GM23248 (cell line): ENCODE measurements at regions not wholly inside any gene's neighbourhood (a gene's known extent, or its start where the extent isn't known, plus 50 kb on each side); places are given as distances from the start of the nearest gene placed in this dataset.

Source experiments
- EZH2 ChIP-seq: fragments of 200-600 bp; sonication (generic); IDR thresholded peaks from 2 replicates; pipeline ENCODE4 v1.6.1; 2018; ENCODE audit warnings: antibody characterized with exemption, mild to moderate bottlenecking; ENCODE audit not compliant: insufficient read depth, poor library complexity, severe bottlenecking
- EZH2phosphoT487 ChIP-seq: fragments of 200-600 bp; sonication (generic); IDR thresholded peaks from 2 replicates; pipeline ENCODE4 v1.6.1; 2018; ENCODE audit warnings: antibody characterized with exemption, moderate library complexity, mild to moderate bottlenecking, low read depth; ENCODE audit not compliant: insufficient read depth

DNA sequence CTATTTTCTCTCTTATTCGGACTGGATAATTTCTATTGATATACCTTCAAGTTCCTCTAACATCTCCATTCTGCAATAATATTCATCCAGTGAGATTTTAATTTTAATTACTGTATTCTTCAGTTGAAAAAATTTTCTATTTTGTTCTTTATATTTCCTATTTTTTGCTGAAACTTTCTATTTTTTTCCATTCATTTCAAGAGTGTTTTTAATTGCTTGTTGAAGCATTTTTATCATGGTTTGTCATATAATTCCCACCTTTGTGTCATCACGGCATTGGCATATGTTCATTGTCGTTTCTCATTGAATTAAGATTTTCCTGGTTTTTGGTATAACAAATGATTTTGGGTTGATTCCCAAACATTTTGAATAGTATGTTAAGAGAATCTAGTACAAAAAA, 214.9 kb upstream of the HDDC2 start:
- TF ChIP-seq EZH2, result no peak
- no peak for TF ChIP-seq EZH2phosphoT487
